CD4-positive, CD25-positive, alpha-beta regulatory T cell (primary cell): ENCODE measurements at regions not wholly inside any gene's neighbourhood (a gene's known extent, or its start where the extent isn't known, plus 50 kb on each side); places are given as distances from the start of the nearest gene placed in this dataset.

Experiments
- ATAC-seq, 2 donors: fragments of 150-1000 bp; cut with Tn5 transposase; one replicate each; pipeline ENCODE4 v1.10.0; 2021; ENCODE audit warnings: low read depth in 2 of 2, moderate number of reproducible peaks in 2 of 2, moderate library complexity in 1 of 2
- DNase-seq, 3 donors: peaks; one replicate each; pipeline versions ENCODE4 v3.0.0 to v3.0.0-alpha.2; 2012 to 2022; ENCODE audit warnings: mixed read lengths in 1 of 3
- H3K27ac ChIP-seq: one replicate; pipeline ENCODE4 v1.7.0; 2013; ENCODE audit warnings: mild to moderate bottlenecking, low read length; ENCODE audit not compliant: insufficient read depth, poor library complexity, severe bottlenecking
- H3K27me3 ChIP-seq: one replicate; pipeline ENCODE4 v1.7.0; 2013; ENCODE audit warnings: low read length; ENCODE audit not compliant: control insufficient read depth, insufficient read depth
- H3K36me3 ChIP-seq: one replicate; pipeline ENCODE4 v1.7.0; 2013; ENCODE audit warnings: mild to moderate bottlenecking, low read length, moderate library complexity; ENCODE audit not compliant: control insufficient read depth, insufficient read depth
- H3K4me1 ChIP-seq: 2 replicates; pipeline ENCODE4 v1.7.0; 2013; ENCODE audit warnings: mild to moderate bottlenecking, low read length; ENCODE audit not compliant: insufficient read depth, control insufficient read depth, poor library complexity, severe bottlenecking
- H3K4me3 ChIP-seq: one replicate; pipeline ENCODE4 v1.7.0; 2013; ENCODE audit warnings: low read depth, mild to moderate bottlenecking, low read length, moderate library complexity
- H3K9me3 ChIP-seq, 2 experiments: 1 replicate in 1 of 2; 2 replicates in 1 of 2; pipeline ENCODE4 v1.7.0; 2013; ENCODE audit warnings: low read length in 2 of 2, mild to moderate bottlenecking in 1 of 2, moderate library complexity in 1 of 2; ENCODE audit not compliant: control insufficient read depth in 2 of 2
- H3K27ac Mint-ChIP-seq, 3 donors: one replicate each; pipeline ENCODE4 v1.8.0; 2020 to 2022; ENCODE audit warnings: mild to moderate bottlenecking in 3 of 3, mixed read lengths in 3 of 3, moderate library complexity in 2 of 3
- H3K27me3 Mint-ChIP-seq: one replicate; pipeline ENCODE4 v1.8.0; 2022; ENCODE audit warnings: mild to moderate bottlenecking, mixed read lengths
- H3K36me3 Mint-ChIP-seq: one replicate; pipeline ENCODE4 v1.8.0; 2020; ENCODE audit warnings: mixed read lengths
- H3K4me1 Mint-ChIP-seq, 4 donors: one replicate each; pipeline ENCODE4 v1.8.0; 2020 to 2022; ENCODE audit warnings: mixed read lengths in 4 of 4, mild to moderate bottlenecking in 1 of 4
- H3K4me3 Mint-ChIP-seq, 4 donors: one replicate each; pipeline ENCODE4 v1.8.0; 2020 to 2022; ENCODE audit warnings: mild to moderate bottlenecking in 4 of 4, mixed read lengths in 4 of 4, moderate library complexity in 3 of 4
- H3K9me3 Mint-ChIP-seq, 7 donors: one replicate each; pipeline ENCODE4 v1.8.0; 2020 to 2022; ENCODE audit warnings: mixed read lengths in 7 of 7, mild to moderate bottlenecking in 3 of 7, moderate library complexity in 2 of 7

DNA sequence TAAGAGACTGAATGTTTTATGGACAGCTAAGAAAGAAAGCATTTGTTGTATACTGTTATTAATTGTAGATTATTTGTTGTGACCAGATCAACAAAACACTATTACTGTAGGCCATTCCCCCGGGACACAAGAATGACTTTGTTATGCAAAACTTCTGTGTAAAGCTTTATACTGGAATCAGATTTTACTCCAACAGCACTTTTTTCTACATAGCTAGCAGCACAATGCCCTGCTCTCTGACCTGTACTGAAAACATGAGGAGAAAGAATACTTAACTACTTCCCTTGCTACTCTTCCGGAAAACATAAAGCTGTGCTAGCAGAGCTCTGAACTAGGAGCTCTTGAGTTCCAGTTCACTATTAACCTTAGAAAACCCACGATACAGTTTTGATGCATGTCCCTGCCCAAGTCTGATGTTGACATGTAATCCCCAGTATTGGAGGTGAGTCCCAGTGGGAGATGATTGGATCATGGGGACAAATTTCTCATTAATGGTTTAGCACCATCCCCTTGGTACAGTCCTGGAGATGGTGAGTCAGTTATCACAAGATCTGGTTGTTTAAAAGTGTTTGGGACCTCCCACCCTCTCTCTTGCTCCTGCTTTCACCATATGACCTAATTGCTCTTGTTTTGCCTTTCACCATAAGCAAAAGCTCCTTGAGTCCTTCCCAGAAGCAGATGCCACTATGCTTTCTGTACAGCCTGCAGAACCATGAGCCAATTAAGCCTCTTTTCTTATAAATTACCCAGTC lies 601.1 kb upstream of the PIK3C3 start:
- H3K4me3 Mint-ChIP-seq, result no peak overlapping the region
- H3K27me3 Mint-ChIP-seq, result no peaks in the 10 kb centered on the region
- Histone ChIP-seq H3K4me3 (no peak overlapping the region), H3K4me1 (no peaks in the 10 kb centered on the region), H3K9me3 (peaks cover 3 to 4% of the 10 kb centered on the region in 2 experiments), H3K36me3 (no peaks in the 10 kb centered on the region), H3K27ac (no peak overlapping the region), H3K27me3 (no peaks in the 10 kb centered on the region)
- H3K27ac Mint-ChIP-seq, result no peak overlapping the region
- H3K9me3 Mint-ChIP-seq, result peaks cover 3 to 26% (median 5%) of the 10 kb centered on the region in 7 donors
- ATAC-seq, result no peak
- H3K4me1 Mint-ChIP-seq, result no peaks in the 10 kb centered on the region
- H3K36me3 Mint-ChIP-seq, result no peaks in the 10 kb centered on the region
- DNase-seq, result no peak

DNA sequence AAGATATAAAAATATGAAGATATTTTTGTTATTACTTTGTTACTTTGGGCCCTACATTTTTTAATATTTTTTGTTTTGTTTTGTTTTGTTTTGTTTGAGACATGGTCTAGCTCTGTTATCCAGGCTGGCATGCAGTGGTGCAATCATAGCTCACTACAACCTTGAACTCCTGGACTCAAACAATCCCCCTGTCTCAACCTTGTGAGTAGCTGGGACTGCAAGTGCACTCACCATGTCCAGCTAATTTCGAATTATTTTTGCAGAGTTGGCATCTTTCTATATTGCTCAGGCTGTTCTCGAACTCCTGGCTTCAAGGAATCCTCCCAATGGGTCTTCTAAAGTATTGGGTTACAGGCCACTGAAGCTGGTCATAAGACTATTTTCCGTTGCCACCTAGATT lies 603.6 kb upstream of the PIK3C3 start:
- no peak overlapping the region for H3K27ac ChIP-seq
- no peaks in the 10 kb centered on the region for H3K36me3 ChIP-seq
- Mint-ChIP-seq H3K27me3 (no peaks in the 10 kb centered on the region), H3K36me3 (no peaks in the 10 kb centered on the region), H3K9me3 (peaks cover 1 to 22% (median 5%) of the 10 kb centered on the region in 7 donors), H3K4me3 (no peak overlapping the region), H3K4me1 (no peaks in the 10 kb centered on the region), H3K27ac (no peak overlapping the region)
- DNase-seq (no peak), ATAC-seq (no peak)
- peaks cover 0 to 1% of the 10 kb centered on the region in 2 experiments for H3K9me3 ChIP-seq
- no peaks in the 10 kb centered on the region for H3K27me3 ChIP-seq
- H3K4me1 ChIP-seq, result no peaks in the 10 kb centered on the region
- H3K4me3 ChIP-seq, result no peak overlapping the region

DNA sequence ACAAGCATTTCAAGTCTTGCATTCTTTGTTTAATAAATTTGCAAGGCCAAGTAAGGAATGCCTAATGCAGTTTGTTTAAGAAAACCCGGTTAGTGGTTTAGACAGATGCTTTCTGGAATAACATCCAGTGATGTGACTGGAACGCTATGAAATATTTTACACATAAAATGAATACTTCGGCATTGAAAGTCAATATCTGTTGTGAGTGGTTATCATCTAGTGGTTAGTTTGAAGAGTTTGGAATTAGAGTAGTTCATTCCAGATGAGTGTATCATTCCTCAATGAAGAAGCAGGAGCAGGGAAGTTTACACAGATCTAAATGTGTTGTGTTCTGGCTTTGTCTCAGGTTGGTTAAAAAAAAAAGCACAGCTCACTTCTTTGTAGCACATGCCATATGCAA lies 608.0 kb upstream of the PIK3C3 start:
- no peak overlapping the region for H3K27ac Mint-ChIP-seq
- no peaks in the 10 kb centered on the region for H3K4me1 ChIP-seq
- no peak overlapping the region for H3K27ac ChIP-seq
- peaks cover 0 to 1% of the 10 kb centered on the region in 2 experiments for H3K9me3 ChIP-seq
- H3K4me3 Mint-ChIP-seq, result no peak overlapping the region
- no peaks in the 10 kb centered on the region for H3K4me1 Mint-ChIP-seq
- peaks cover 4 to 10% (median 5%) of the 10 kb centered on the region in 7 donors for H3K9me3 Mint-ChIP-seq
- H3K36me3 Mint-ChIP-seq, result no peaks in the 10 kb centered on the region
- no peaks in the 10 kb centered on the region for H3K27me3 Mint-ChIP-seq
- H3K4me3 ChIP-seq, result no peak overlapping the region
- H3K36me3 ChIP-seq, result no peaks in the 10 kb centered on the region
- no peaks in the 10 kb centered on the region for H3K27me3 ChIP-seq
- ATAC-seq, result no peak
- DNase-seq, result no peak

GRCh38 chr18:41343808-41344207 lies 611.2 kb upstream of the PIK3C3 start:
- Mint-ChIP-seq H3K4me3 (no peak overlapping the region), H3K27me3 (no peaks in the 10 kb centered on the region), H3K4me1 (no peaks in the 10 kb centered on the region), H3K9me3 (peaks cover 4 to 18% (median 10%) of the 10 kb centered on the region in 7 donors), H3K36me3 (no peaks in the 10 kb centered on the region), H3K27ac (no peak overlapping the region)
- no peak for DNase-seq
- Histone ChIP-seq H3K27me3 (no peaks in the 10 kb centered on the region), H3K4me1 (no peaks in the 10 kb centered on the region), H3K9me3 (peaks cover 0 to 1% of the 10 kb centered on the region in 2 experiments), H3K4me3 (no peak overlapping the region), H3K27ac (no peak overlapping the region), H3K36me3 (no peaks in the 10 kb centered on the region)
- no peak for ATAC-seq

DNA sequence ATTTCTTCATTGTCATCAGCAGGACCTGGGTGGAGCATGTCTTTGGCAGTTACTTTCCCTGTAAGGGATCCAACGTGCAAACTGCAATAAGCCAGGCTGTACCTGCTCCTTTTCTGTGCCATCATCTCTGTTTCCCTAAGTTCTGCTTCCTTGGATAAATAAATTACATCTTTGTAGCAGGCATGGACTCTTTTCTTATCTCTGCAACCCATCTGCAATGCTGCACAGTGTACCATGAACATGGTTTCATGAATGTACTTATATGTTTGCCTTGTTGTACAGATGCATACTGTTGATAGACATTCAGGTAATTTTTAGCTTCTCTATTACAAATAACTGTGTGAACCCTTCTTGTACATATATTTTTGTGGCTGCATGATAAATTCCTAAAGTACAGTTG lies 616.7 kb upstream of the PIK3C3 start:
- H3K4me3 Mint-ChIP-seq, result no peak overlapping the region
- H3K4me1 Mint-ChIP-seq, result no peaks in the 10 kb centered on the region
- no peaks in the 10 kb centered on the region for H3K36me3 Mint-ChIP-seq
- no peak overlapping the region for H3K27ac Mint-ChIP-seq
- DNase-seq (no peak), ATAC-seq (no peak)
- Histone ChIP-seq H3K9me3 (no peaks in the 10 kb centered on the region), H3K27me3 (no peaks in the 10 kb centered on the region), H3K4me1 (no peaks in the 10 kb centered on the region), H3K27ac (no peak overlapping the region), H3K4me3 (no peak overlapping the region), H3K36me3 (no peaks in the 10 kb centered on the region)
- H3K9me3 Mint-ChIP-seq, result peaks cover 2 to 26% (median 8%) of the 10 kb centered on the region in 7 donors
- no peaks in the 10 kb centered on the region for H3K27me3 Mint-ChIP-seq

GRCh38 chr18:41331661-41332060 lies 623.4 kb upstream of the PIK3C3 start:
- H3K27ac ChIP-seq, result no peak overlapping the region
- H3K4me1 ChIP-seq, result no peaks in the 10 kb centered on the region
- Mint-ChIP-seq H3K4me1 (no peaks in the 10 kb centered on the region), H3K27ac (no peak overlapping the region), H3K27me3 (no peaks in the 10 kb centered on the region), H3K4me3 (no peak overlapping the region), H3K9me3 (peaks cover 3 to 25% (median 7%) of the 10 kb centered on the region in 7 donors), H3K36me3 (no peaks in the 10 kb centered on the region)
- no peak overlapping the region for H3K4me3 ChIP-seq
- no peaks in the 10 kb centered on the region for H3K9me3 ChIP-seq
- no peaks in the 10 kb centered on the region for H3K36me3 ChIP-seq
- H3K27me3 ChIP-seq, result no peaks in the 10 kb centered on the region
- ATAC-seq (no peak), DNase-seq (no peak)

DNA sequence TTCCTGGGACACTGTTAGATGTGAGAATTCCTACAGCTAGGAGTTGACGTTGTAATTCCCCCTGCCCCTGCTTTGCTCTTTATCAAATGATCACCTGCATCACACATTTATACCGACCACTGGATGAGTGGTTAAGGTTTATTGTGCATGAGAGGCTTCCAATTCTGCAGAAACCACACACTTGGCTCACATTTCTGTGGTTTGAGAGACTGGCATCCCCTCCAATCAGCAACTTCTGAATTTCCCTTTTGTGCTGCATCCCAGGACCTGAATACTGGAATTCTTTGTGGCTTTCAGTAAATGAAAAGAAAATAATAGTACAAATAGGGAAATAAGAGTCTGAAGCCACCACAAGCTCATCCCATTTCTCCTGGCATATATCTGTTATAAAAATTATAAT lies 628.7 kb upstream of the PIK3C3 start:
- H3K9me3 ChIP-seq, result peaks cover 0 to 4% of the 10 kb centered on the region in 2 experiments
- no peaks in the 10 kb centered on the region for H3K36me3 ChIP-seq
- no peaks in the 10 kb centered on the region for H3K27me3 Mint-ChIP-seq
- no peak overlapping the region for H3K4me3 ChIP-seq
- H3K9me3 Mint-ChIP-seq, result peaks cover 3 to 31% (median 9%) of the 10 kb centered on the region in 7 donors
- H3K4me1 Mint-ChIP-seq, result no peaks in the 10 kb centered on the region
- H3K27ac ChIP-seq, result no peak overlapping the region
- DNase-seq (no peak), ATAC-seq (no peak)
- no peaks in the 10 kb centered on the region for H3K4me1 ChIP-seq
- no peaks in the 10 kb centered on the region for H3K36me3 Mint-ChIP-seq
- H3K27me3 ChIP-seq, result no peaks in the 10 kb centered on the region
- no peak overlapping the region for H3K4me3 Mint-ChIP-seq
- H3K27ac Mint-ChIP-seq, result no peak overlapping the region

- H3K27me3 ChIP-seq, result no peaks in the 10 kb centered on the region
- no peaks in the 10 kb centered on the region for H3K27me3 Mint-ChIP-seq
- no peaks in the 10 kb centered on the region for H3K4me1 Mint-ChIP-seq
- H3K27ac Mint-ChIP-seq, result no peak overlapping the region
- H3K36me3 ChIP-seq, result no peaks in the 10 kb centered on the region
- H3K4me3 Mint-ChIP-seq, result no peak overlapping the region
- ATAC-seq (no peak), DNase-seq (no peak)
- H3K27ac ChIP-seq, result no peak overlapping the region
- H3K4me1 ChIP-seq, result no peaks in the 10 kb centered on the region
- H3K36me3 Mint-ChIP-seq, result no peaks in the 10 kb centered on the region
- H3K4me3 ChIP-seq, result no peak overlapping the region
- peaks cover 3 to 31% (median 9%) of the 10 kb centered on the region in 7 donors for H3K9me3 Mint-ChIP-seq
- peaks cover 0 to 9% of the 10 kb centered on the region in 2 experiments for H3K9me3 ChIP-seq
Observed at GRCh38 chr18:41324934-41325333, 630.1 kb upstream of the PIK3C3 start.
